GM23248 (cell line): ENCODE measurements at regions not wholly inside any gene's neighbourhood (a gene's known extent, or its start where the extent isn't known, plus 50 kb on each side); places are given as distances from the start of the nearest gene placed in this dataset.

Experiments used
- EZH2 ChIP-seq: fragments of 200-600 bp; sonication (generic); IDR thresholded peaks from 2 replicates; pipeline ENCODE4 v1.6.1; 2018; ENCODE audit warnings: antibody characterized with exemption, mild to moderate bottlenecking; ENCODE audit not compliant: insufficient read depth, poor library complexity, severe bottlenecking
- EZH2phosphoT487 ChIP-seq: fragments of 200-600 bp; sonication (generic); IDR thresholded peaks from 2 replicates; pipeline ENCODE4 v1.6.1; 2018; ENCODE audit warnings: antibody characterized with exemption, moderate library complexity, mild to moderate bottlenecking, low read depth; ENCODE audit not compliant: insufficient read depth

- TF ChIP-seq EZH2phosphoT487: no peak
- no peak for TF ChIP-seq EZH2
Observed at GRCh38 chr22:27259433-27259832, 542.1 kb downstream of the MN1 start.
